ENCODE measurements at regions not wholly inside any gene's neighbourhood (a gene's known extent, or its start where the extent isn't known, plus 50 kb on each side); places are given as distances from the start of the nearest gene placed in this dataset.

DNA sequence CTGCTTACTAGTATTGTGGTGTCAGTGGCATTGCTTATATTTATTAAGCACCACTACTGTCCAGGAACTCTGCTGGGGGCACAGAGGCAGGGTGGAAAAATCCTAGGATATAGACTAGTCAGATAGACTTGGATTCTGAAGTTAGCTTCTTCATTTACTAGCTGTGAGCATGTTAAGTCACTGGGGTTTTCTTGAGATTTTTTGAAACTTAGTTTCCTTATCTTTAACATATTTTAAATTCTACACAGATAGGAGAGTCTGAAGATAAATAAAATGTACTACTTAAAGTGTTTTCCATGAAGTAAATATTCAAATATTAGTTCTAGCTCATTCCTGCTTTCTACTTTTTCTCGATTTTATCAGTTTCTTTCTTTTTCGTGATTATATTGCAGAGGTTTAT is 196.9 kb upstream of the GRID2 start:
- Mint-ChIP-seq H3K36me3 (ENCODE audit: low read depth) (no peaks in the 10 kb centered on the region), H3K4me3 (no peak overlapping the region), H3K4me1 (ENCODE audit: low read depth) (no peaks in the 10 kb centered on the region), H3K9me3 (peaks cover 10% of the 10 kb centered on the region), H3K27ac (no peak overlapping the region), H3K27me3 (no peaks in the 10 kb centered on the region)
- no peaks in the 10 kb centered on the region for H3K36me3 ChIP-seq (ENCODE audit: insufficient read depth, low read length)
- no peak overlapping the region for H3K4me3 ChIP-seq (ENCODE audit: low read length)
- ChIA-PET CTCF (no interaction called here), POLR2A (no interaction called here)
- DNase-seq (no peak), ATAC-seq (ENCODE audit: poor library complexity) (no peak)
- no peaks in the 10 kb centered on the region for H3K4me1 ChIP-seq (ENCODE audit: insufficient read depth, low read length)
- no peak for TF ChIP-seq CTCF (IDR thresholded peaks at IDR 0.05)
- peaks cover 0 to 11% of the 10 kb centered on the region in 2 experiments for H3K9me3 ChIP-seq (ENCODE audit: control insufficient read depth in 1 of 2, insufficient read depth in 1 of 2, low read length in 2 of 2)
- H3K27me3 ChIP-seq (ENCODE audit: control insufficient read depth in 1 of 2, insufficient read depth in 2 of 2, low read length in 2 of 2) = no peaks in the 10 kb centered on the region
- H3K27ac ChIP-seq (ENCODE audit: low read depth in 1 of 2, low read length in 2 of 2) = no peak overlapping the region
- intact Hi-C loops (cut with DNase I, micrococcal nuclease) = no loop called here

- peaks cover 0 to 5% of the 10 kb centered on the region in 2 experiments for H3K9me3 ChIP-seq (ENCODE audit: control insufficient read depth in 1 of 2, insufficient read depth in 1 of 2, low read length in 2 of 2)
- no peak overlapping the region for H3K27ac ChIP-seq (ENCODE audit: low read depth in 1 of 2, low read length in 2 of 2)
- no peak for ATAC-seq (ENCODE audit: poor library complexity)
- Mint-ChIP-seq H3K36me3 (ENCODE audit: low read depth) (no peaks in the 10 kb centered on the region), H3K9me3 (peaks cover 5% of the 10 kb centered on the region), H3K27ac (no peak overlapping the region), H3K4me1 (ENCODE audit: low read depth) (no peaks in the 10 kb centered on the region), H3K4me3 (no peak overlapping the region), H3K27me3 (no peaks in the 10 kb centered on the region)
- H3K36me3 ChIP-seq (ENCODE audit: insufficient read depth, low read length) = no peaks in the 10 kb centered on the region
- POLR2A ChIA-PET = no interaction called here
- no peak for TF ChIP-seq CTCF (IDR thresholded peaks at IDR 0.05)
- CTCF ChIA-PET = no interaction called here
- H3K4me1 ChIP-seq (ENCODE audit: insufficient read depth, low read length) = no peaks in the 10 kb centered on the region
- H3K4me3 ChIP-seq (ENCODE audit: low read length) = no peak overlapping the region
- intact Hi-C loops (cut with DNase I, micrococcal nuclease) = no loop called here
- no peaks in the 10 kb centered on the region for H3K27me3 ChIP-seq (ENCODE audit: control insufficient read depth in 1 of 2, insufficient read depth in 2 of 2, low read length in 2 of 2)
- DNase-seq = no peak
Measured at GRCh38 chr4:92111493-92111892, 192.3 kb upstream of the GRID2 start.

GRCh38 chr4:92112805-92113204 is 191.0 kb upstream of the GRID2 start:
- CTCF ChIA-PET = no interaction called here
- H3K36me3 Mint-ChIP-seq (ENCODE audit: low read depth) = no peaks in the 10 kb centered on the region
- H3K27me3 Mint-ChIP-seq = no peaks in the 10 kb centered on the region
- POLR2A ChIA-PET = no interaction called here
- peaks cover 0 to 2% of the 10 kb centered on the region in 2 experiments for H3K9me3 ChIP-seq (ENCODE audit: control insufficient read depth in 1 of 2, insufficient read depth in 1 of 2, low read length in 2 of 2)
- no peak overlapping the region for H3K4me3 Mint-ChIP-seq
- TF ChIP-seq CTCF (IDR thresholded peaks at IDR 0.05) = no peak
- intact Hi-C loops (cut with DNase I, micrococcal nuclease) = no loop called here
- H3K27me3 ChIP-seq (ENCODE audit: control insufficient read depth in 1 of 2, insufficient read depth in 2 of 2, low read length in 2 of 2) = no peaks in the 10 kb centered on the region
- H3K27ac ChIP-seq (ENCODE audit: low read depth in 1 of 2, low read length in 2 of 2) = no peak overlapping the region
- no peaks in the 10 kb centered on the region for H3K9me3 Mint-ChIP-seq
- no peak overlapping the region for H3K4me3 ChIP-seq (ENCODE audit: low read length)
- DNase-seq (no peak), ATAC-seq (ENCODE audit: poor library complexity) (no peak)
- no peak overlapping the region for H3K27ac Mint-ChIP-seq
- H3K36me3 ChIP-seq (ENCODE audit: insufficient read depth, low read length) = no peaks in the 10 kb centered on the region
- no peaks in the 10 kb centered on the region for H3K4me1 ChIP-seq (ENCODE audit: insufficient read depth, low read length)
- no peaks in the 10 kb centered on the region for H3K4me1 Mint-ChIP-seq (ENCODE audit: low read depth)

Measured in CD4-positive, alpha-beta T cell (primary cell).